WTC11 (cell line): ENCODE measurements at regions not wholly inside any gene's neighbourhood (a gene's known extent, or its start where the extent isn't known, plus 50 kb on each side); places are given as distances from the start of the nearest gene placed in this dataset.

Source experiments
- ATAC-seq: fragments of 200-7000 bp; cut with Tn5 transposase; 2 replicates; pipeline ENCODE4 v1.10.0; 2021; ENCODE audit warnings: mild to moderate bottlenecking, moderate library complexity
- CTCF ChIA-PET: fragments of 300-600 bp; sonication (Branson Sonifier 250); formaldehyde crosslinking; loops from one replicate; lab custom pipeline; 2021; ENCODE audit warnings: antibody characterized with exemption; lab: Charles Lee
- POLR2A ChIA-PET: fragments of 350-600 bp; sonication (Branson Sonifier 250); formaldehyde crosslinking; loops from one replicate; lab custom pipeline; 2021; ENCODE audit warnings: antibody characterized with exemption; lab: Charles Lee
- DNase-seq: peaks from one replicate; pipeline ENCODE4 v3.0.0; 2021; ENCODE audit warnings: low spot score
- H3K27ac Mint-ChIP-seq: 2 replicates; pipeline ENCODE4 v1.8.0; 2021; ENCODE audit warnings: mixed read lengths
- H3K27me3 Mint-ChIP-seq: 2 replicates; pipeline ENCODE4 v1.8.0; 2021; ENCODE audit warnings: low read depth, mild to moderate bottlenecking, moderate library complexity, mixed read lengths
- H3K36me3 Mint-ChIP-seq: 2 replicates; pipeline ENCODE4 v1.8.0; 2021; ENCODE audit warnings: mixed read lengths
- H3K4me1 Mint-ChIP-seq: 2 replicates; pipeline ENCODE4 v1.8.0; 2022; ENCODE audit warnings: mixed read lengths
- H3K4me3 Mint-ChIP-seq: 2 replicates; pipeline ENCODE4 v1.8.0; 2021; ENCODE audit warnings: mild to moderate bottlenecking, moderate library complexity, mixed read lengths
- H3K9me3 Mint-ChIP-seq: 2 replicates; pipeline ENCODE4 v1.8.0; 2021; ENCODE audit warnings: mixed read lengths
- CBFB ChIP-seq: sonication (generic); formaldehyde crosslinking; IDR thresholded peaks from 2 replicates; pipeline ENCODE4 v1.8.1; 2022; ENCODE audit warnings: mild to moderate bottlenecking, low read depth, missing genetic modification reagents
- FOXJ3 ChIP-seq: sonication (generic); formaldehyde crosslinking; IDR thresholded peaks from 2 replicates; pipeline ENCODE4 v1.9.0; 2021; ENCODE audit warnings: missing genetic modification reagents, mild to moderate bottlenecking, borderline replicate concordance
- KAT7 ChIP-seq: sonication (generic); formaldehyde crosslinking; IDR thresholded peaks from 2 replicates; pipeline ENCODE4 v1.8.1; 2023; ENCODE audit warnings: missing genetic modification reagents, mild to moderate bottlenecking, borderline replicate concordance
- NR2C2 ChIP-seq: sonication (generic); formaldehyde crosslinking; IDR thresholded peaks from 2 replicates; pipeline ENCODE4 v1.8.0; 2022; ENCODE audit warnings: mild to moderate bottlenecking, missing genetic modification reagents
- RORB ChIP-seq: fragments of 250-450 bp; sonication (Bioruptor Pico); IDR thresholded peaks from 2 replicates; pipeline ENCODE4 v1.9.0; 2021; ENCODE audit warnings: mild to moderate bottlenecking
- SOX15 ChIP-seq: fragments of 250-450 bp; sonication (Bioruptor Pico); IDR thresholded peaks from 2 replicates; pipeline ENCODE4 v1.9.0; 2021; ENCODE audit warnings: mild to moderate bottlenecking
- SP1 ChIP-seq: sonication (generic); formaldehyde crosslinking; conservative IDR thresholded peaks from 2 replicates; pipeline ENCODE4 v1.8.1; 2022; ENCODE audit warnings: missing genetic modification reagents
- ZNF263 ChIP-seq: sonication (generic); formaldehyde crosslinking; IDR thresholded peaks from 2 replicates; pipeline ENCODE4 v1.8.1; 2022; ENCODE audit warnings: low read depth, mild to moderate bottlenecking, moderate library complexity, missing genetic modification reagents
- ZNF671 ChIP-seq: fragments of 250-450 bp; sonication (Bioruptor Pico); IDR thresholded peaks from 2 replicates; pipeline ENCODE4 v1.8.0; 2021; ENCODE audit warnings: mild to moderate bottlenecking
- TF ChIP-seq, protein P1 (sequence below): sonication (generic); formaldehyde crosslinking; IDR thresholded peaks from 2 replicates; pipeline ENCODE4 v1.8.0; 2022; ENCODE audit warnings: mild to moderate bottlenecking, missing genetic modification reagents
- TF ChIP-seq, protein P2 (sequence below): sonication (generic); formaldehyde crosslinking; IDR thresholded peaks from 2 replicates; pipeline ENCODE4 v1.8.1; 2023; ENCODE audit warnings: mild to moderate bottlenecking, missing genetic modification reagents, borderline replicate concordance
- TF ChIP-seq, protein P3 (sequence below): sonication (generic); formaldehyde crosslinking; IDR thresholded peaks from 2 replicates; pipeline ENCODE4 v1.8.1; 2022; ENCODE audit warnings: missing genetic modification reagents, borderline replicate concordance
- TF ChIP-seq, protein P4 (sequence below): sonication (generic); formaldehyde crosslinking; IDR thresholded peaks from 2 replicates; pipeline ENCODE4 v1.8.0; 2023; ENCODE audit warnings: mild to moderate bottlenecking, missing genetic modification reagents
- TF ChIP-seq, protein P5 (sequence below): fragments of 200-600 bp; IDR thresholded peaks from 2 replicates; pipeline ENCODE4 v1.8.0; 2022; ENCODE audit warnings: antibody characterized with exemption
- TF ChIP-seq, protein P6 (sequence below): sonication (generic); formaldehyde crosslinking; IDR thresholded peaks from 2 replicates; pipeline ENCODE4 v1.8.0; 2022; ENCODE audit warnings: missing genetic modification reagents

DNA sequence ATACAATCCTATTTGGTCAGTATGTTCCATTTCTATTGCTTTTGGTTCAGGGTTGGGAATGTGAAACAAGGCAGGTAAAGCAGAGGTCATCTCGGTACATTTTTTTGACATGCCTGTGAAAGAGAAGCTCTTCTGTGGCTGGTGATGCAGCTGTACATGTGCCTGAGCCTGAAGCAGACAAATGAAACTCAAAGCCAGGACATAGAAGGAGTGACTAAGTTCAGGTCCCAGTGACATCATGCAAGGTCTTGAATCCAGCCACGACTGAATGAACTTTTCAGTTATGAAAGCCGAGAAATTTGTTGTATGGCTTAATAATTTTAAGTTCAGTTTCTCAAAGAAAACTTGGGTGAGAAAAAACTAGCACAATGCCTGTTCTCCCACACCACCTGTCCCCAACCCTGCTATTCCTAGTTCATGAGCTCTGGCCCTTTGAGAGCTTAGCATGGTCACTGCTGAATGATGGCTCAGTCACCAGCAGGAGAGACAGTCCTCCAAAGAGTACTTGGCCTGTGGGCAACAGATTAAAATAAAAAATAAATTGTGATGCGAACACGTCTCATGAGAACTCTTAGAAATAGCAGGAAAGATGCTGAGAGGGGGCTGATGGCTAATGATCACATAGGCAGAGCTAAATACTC lies 600.2 kb upstream of the GRM7 start:
- ChIA-PET CTCF (no interaction called here), POLR2A (no interaction called here)
- DNase-seq (no peak), ATAC-seq (no peak)
- Mint-ChIP-seq H3K27ac (no peak overlapping the region), H3K36me3 (peaks cover 30% of the 10 kb centered on the region), H3K4me1 (no peaks in the 10 kb centered on the region), H3K9me3 (peaks cover 60% of the 10 kb centered on the region), H3K4me3 (no peak overlapping the region), H3K27me3 (no peaks in the 10 kb centered on the region)
- TF ChIP-seq, protein P1, sequence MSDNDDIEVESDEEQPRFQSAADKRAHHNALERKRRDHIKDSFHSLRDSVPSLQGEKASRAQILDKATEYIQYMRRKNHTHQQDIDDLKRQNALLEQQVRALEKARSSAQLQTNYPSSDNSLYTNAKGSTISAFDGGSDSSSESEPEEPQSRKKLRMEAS = no peak
- TF ChIP-seq, protein P2, sequence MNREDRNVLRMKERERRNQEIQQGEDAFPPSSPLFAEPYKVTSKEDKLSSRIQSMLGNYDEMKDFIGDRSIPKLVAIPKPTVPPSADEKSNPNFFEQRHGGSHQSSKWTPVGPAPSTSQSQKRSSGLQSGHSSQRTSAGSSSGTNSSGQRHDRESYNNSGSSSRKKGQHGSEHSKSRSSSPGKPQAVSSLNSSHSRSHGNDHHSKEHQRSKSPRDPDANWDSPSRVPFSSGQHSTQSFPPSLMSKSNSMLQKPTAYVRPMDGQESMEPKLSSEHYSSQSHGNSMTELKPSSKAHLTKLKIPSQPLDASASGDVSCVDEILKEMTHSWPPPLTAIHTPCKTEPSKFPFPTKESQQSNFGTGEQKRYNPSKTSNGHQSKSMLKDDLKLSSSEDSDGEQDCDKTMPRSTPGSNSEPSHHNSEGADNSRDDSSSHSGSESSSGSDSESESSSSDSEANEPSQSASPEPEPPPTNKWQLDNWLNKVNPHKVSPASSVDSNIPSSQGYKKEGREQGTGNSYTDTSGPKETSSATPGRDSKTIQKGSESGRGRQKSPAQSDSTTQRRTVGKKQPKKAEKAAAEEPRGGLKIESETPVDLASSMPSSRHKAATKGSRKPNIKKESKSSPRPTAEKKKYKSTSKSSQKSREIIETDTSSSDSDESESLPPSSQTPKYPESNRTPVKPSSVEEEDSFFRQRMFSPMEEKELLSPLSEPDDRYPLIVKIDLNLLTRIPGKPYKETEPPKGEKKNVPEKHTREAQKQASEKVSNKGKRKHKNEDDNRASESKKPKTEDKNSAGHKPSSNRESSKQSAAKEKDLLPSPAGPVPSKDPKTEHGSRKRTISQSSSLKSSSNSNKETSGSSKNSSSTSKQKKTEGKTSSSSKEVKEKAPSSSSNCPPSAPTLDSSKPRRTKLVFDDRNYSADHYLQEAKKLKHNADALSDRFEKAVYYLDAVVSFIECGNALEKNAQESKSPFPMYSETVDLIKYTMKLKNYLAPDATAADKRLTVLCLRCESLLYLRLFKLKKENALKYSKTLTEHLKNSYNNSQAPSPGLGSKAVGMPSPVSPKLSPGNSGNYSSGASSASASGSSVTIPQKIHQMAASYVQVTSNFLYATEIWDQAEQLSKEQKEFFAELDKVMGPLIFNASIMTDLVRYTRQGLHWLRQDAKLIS (CRISPR knock-in tag) = no peak
- TF ChIP-seq, protein P3, sequence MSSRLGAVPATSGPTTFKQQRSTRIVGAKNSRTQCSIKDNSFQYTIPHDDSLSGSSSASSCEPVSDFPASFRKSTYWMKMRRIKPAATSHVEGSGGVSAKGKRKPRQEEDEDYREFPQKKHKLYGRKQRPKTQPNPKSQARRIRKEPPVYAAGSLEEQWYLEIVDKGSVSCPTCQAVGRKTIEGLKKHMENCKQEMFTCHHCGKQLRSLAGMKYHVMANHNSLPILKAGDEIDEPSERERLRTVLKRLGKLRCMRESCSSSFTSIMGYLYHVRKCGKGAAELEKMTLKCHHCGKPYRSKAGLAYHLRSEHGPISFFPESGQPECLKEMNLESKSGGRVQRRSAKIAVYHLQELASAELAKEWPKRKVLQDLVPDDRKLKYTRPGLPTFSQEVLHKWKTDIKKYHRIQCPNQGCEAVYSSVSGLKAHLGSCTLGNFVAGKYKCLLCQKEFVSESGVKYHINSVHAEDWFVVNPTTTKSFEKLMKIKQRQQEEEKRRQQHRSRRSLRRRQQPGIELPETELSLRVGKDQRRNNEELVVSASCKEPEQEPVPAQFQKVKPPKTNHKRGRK (CRISPR knock-in tag) = no peak
- TF ChIP-seq, protein P4, sequence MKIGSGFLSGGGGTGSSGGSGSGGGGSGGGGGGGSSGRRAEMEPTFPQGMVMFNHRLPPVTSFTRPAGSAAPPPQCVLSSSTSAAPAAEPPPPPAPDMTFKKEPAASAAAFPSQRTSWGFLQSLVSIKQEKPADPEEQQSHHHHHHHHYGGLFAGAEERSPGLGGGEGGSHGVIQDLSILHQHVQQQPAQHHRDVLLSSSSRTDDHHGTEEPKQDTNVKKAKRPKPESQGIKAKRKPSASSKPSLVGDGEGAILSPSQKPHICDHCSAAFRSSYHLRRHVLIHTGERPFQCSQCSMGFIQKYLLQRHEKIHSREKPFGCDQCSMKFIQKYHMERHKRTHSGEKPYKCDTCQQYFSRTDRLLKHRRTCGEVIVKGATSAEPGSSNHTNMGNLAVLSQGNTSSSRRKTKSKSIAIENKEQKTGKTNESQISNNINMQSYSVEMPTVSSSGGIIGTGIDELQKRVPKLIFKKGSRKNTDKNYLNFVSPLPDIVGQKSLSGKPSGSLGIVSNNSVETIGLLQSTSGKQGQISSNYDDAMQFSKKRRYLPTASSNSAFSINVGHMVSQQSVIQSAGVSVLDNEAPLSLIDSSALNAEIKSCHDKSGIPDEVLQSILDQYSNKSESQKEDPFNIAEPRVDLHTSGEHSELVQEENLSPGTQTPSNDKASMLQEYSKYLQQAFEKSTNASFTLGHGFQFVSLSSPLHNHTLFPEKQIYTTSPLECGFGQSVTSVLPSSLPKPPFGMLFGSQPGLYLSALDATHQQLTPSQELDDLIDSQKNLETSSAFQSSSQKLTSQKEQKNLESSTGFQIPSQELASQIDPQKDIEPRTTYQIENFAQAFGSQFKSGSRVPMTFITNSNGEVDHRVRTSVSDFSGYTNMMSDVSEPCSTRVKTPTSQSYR = no peak
- TF ChIP-seq CBFB (CRISPR knock-in tag) (no peak), RORB (CRISPR knock-in tag) (no peak)

DNA sequence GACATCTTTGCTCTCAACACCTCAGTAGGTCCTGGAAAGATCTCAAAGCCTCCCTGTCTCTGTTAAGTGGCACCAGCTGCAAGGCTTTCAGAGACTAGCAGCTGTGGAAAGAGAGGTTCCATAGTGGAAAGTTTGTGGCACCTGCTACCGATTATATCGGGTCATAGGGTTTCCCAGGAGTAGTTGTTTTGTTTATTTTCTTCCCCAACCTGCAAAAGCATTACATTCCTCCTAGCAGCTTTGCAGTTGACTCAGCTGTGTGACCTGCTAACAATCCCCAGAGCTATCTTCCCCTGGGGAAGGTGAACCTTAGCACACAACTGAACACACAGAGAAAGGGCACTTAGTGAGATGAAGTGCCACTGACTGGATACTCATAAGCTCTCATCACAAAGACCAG lies 598.9 kb upstream of the GRM7 start:
- Mint-ChIP-seq H3K9me3 (peaks cover 58% of the 10 kb centered on the region), H3K27me3 (no peaks in the 10 kb centered on the region), H3K36me3 (peaks cover 30% of the 10 kb centered on the region), H3K4me1 (no peaks in the 10 kb centered on the region), H3K27ac (no peak overlapping the region), H3K4me3 (no peak overlapping the region)
- ATAC-seq (no peak), DNase-seq (no peak)
- ChIA-PET CTCF (no interaction called here), POLR2A (no interaction called here)
- TF ChIP-seq, protein P5, sequence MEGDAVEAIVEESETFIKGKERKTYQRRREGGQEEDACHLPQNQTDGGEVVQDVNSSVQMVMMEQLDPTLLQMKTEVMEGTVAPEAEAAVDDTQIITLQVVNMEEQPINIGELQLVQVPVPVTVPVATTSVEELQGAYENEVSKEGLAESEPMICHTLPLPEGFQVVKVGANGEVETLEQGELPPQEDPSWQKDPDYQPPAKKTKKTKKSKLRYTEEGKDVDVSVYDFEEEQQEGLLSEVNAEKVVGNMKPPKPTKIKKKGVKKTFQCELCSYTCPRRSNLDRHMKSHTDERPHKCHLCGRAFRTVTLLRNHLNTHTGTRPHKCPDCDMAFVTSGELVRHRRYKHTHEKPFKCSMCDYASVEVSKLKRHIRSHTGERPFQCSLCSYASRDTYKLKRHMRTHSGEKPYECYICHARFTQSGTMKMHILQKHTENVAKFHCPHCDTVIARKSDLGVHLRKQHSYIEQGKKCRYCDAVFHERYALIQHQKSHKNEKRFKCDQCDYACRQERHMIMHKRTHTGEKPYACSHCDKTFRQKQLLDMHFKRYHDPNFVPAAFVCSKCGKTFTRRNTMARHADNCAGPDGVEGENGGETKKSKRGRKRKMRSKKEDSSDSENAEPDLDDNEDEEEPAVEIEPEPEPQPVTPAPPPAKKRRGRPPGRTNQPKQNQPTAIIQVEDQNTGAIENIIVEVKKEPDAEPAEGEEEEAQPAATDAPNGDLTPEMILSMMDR = no peak
- no peak for TF ChIP-seq ZNF263 (CRISPR knock-in tag)
- no peak for TF ChIP-seq SOX15
- no peak for TF ChIP-seq ZNF671
- no peak for TF ChIP-seq NR2C2 (CRISPR knock-in tag)
- TF ChIP-seq, protein P6, sequence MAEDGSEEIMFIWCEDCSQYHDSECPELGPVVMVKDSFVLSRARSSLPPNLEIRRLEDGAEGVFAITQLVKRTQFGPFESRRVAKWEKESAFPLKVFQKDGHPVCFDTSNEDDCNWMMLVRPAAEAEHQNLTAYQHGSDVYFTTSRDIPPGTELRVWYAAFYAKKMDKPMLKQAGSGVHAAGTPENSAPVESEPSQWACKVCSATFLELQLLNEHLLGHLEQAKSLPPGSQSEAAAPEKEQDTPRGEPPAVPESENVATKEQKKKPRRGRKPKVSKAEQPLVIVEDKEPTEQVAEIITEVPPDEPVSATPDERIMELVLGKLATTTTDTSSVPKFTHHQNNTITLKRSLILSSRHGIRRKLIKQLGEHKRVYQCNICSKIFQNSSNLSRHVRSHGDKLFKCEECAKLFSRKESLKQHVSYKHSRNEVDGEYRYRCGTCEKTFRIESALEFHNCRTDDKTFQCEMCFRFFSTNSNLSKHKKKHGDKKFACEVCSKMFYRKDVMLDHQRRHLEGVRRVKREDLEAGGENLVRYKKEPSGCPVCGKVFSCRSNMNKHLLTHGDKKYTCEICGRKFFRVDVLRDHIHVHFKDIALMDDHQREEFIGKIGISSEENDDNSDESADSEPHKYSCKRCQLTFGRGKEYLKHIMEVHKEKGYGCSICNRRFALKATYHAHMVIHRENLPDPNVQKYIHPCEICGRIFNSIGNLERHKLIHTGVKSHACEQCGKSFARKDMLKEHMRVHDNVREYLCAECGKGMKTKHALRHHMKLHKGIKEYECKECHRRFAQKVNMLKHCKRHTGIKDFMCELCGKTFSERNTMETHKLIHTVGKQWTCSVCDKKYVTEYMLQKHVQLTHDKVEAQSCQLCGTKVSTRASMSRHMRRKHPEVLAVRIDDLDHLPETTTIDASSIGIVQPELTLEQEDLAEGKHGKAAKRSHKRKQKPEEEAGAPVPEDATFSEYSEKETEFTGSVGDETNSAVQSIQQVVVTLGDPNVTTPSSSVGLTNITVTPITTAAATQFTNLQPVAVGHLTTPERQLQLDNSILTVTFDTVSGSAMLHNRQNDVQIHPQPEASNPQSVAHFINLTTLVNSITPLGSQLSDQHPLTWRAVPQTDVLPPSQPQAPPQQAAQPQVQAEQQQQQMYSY (CRISPR knock-in tag) = no peak
- TF ChIP-seq FOXJ3 (CRISPR knock-in tag) = no peak
- no peak for TF ChIP-seq SP1
- no peak for TF ChIP-seq KAT7 (CRISPR knock-in tag)
